A673 (cell line): ENCODE measurements at regions not wholly inside any gene's neighbourhood (a gene's known extent, or its start where the extent isn't known, plus 50 kb on each side); places are given as distances from the start of the nearest gene placed in this dataset.

Experiments
- EZH2 ChIP-seq: fragments of 200-600 bp; sonication (generic); IDR thresholded peaks from 2 replicates; pipeline ENCODE4 v1.6.1; 2017; ENCODE audit warnings: borderline replicate concordance, low read depth, mild to moderate bottlenecking, mixed read lengths, antibody characterized with exemption, low read length; ENCODE audit not compliant: poor library complexity, severe bottlenecking
- TF ChIP-seq, protein P1 (sequence below): fragments of 300-800, 200-600 bp; sonication (generic); conservative IDR thresholded peaks from 2 replicates; pipeline ENCODE4 v1.5.1; 2017; ENCODE audit warnings: low read depth, mild to moderate bottlenecking, antibody characterized with exemption, low read length, moderate library complexity, mixed read lengths

DNA sequence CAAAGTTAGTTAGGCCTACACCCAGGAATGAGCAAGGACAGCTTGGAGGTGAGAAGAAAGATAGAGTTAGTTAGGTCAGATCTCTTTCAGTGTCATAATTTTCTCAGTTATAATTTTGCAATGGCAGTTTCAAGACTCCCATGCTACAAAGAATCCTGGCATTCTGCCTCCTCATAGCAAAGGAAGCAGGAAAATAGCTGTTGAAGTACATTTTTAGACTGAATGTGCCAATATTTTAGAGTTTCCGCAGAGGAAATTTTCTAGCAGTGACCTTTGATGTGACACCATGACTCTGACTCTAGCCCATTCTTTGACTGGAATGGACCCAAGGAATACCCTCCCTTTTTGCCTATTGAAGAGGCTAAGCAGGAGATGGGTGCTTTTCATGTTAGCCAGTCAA, 371.7 kb downstream of the PIK3C3 start:
- TF ChIP-seq, protein P1, sequence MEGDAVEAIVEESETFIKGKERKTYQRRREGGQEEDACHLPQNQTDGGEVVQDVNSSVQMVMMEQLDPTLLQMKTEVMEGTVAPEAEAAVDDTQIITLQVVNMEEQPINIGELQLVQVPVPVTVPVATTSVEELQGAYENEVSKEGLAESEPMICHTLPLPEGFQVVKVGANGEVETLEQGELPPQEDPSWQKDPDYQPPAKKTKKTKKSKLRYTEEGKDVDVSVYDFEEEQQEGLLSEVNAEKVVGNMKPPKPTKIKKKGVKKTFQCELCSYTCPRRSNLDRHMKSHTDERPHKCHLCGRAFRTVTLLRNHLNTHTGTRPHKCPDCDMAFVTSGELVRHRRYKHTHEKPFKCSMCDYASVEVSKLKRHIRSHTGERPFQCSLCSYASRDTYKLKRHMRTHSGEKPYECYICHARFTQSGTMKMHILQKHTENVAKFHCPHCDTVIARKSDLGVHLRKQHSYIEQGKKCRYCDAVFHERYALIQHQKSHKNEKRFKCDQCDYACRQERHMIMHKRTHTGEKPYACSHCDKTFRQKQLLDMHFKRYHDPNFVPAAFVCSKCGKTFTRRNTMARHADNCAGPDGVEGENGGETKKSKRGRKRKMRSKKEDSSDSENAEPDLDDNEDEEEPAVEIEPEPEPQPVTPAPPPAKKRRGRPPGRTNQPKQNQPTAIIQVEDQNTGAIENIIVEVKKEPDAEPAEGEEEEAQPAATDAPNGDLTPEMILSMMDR, result no peak
- TF ChIP-seq EZH2, result no peak
